AG10803 (cell line): ENCODE measurements at regions not wholly inside any gene's neighbourhood (a gene's known extent, or its start where the extent isn't known, plus 50 kb on each side); places are given as distances from the start of the nearest gene placed in this dataset.

Experiments used
- DNase-seq: peaks from one replicate; pipeline ENCODE4 v3.0.0; 2010; ENCODE audit warnings: low read depth
- H3K4me3 ChIP-seq: 2 replicates; pipeline ENCODE4 v1.5.1; 2011; ENCODE audit warnings: mild to moderate bottlenecking, low read length, control low read depth
- CTCF ChIP-seq: conservative IDR thresholded peaks from 2 replicates; pipeline ENCODE4 v1.5.1; 2011; ENCODE audit warnings: mild to moderate bottlenecking, low read length, control low read depth, inconsistent platforms

GRCh38 chr5:7955476-7955875 is 86.5 kb downstream of the MTRR start:
- H3K4me3 ChIP-seq: no peak overlapping the region
- DNase-seq: no peak
- TF ChIP-seq CTCF: no peak

DNA sequence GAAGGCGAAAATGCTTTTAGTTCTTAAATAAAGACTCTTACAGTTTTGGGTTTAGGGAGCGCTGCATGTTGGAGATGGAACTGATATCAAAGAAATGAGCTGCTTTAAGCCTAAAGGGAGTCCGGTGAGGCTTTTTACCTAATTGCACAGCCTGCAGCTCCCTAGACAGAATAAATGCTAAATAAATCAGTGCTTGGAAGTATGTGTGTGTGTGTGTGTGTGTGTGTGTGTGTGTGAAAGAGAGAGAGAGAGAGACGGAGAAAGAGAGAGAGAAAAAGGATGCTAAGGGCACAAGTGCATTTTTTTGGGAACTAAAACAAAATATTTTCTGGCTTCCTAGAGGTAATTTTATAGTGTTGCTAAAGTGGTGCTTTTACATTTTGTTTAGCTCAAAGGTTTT is 88.4 kb downstream of the MTRR start:
- no peak for DNase-seq
- TF ChIP-seq CTCF: no peak
- no peak overlapping the region for H3K4me3 ChIP-seq

DNA sequence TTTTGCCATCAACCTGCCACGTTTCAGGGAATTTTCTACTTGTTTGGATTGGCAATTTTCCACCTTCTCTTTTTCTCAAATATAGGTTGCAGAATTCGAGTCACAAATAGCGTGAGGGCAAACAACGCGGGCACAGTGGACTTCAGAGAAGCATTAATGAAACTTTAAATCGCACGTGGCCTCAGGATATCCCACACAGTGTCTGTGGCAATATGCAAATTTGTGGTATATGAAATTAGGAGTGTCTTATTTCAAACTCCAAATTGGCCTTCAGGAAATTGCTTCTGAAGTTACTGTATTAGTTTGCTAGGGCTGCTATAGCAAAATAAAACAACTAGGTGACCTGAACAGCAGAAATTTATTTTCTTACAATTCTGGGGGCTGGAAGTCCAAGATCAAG is 91.2 kb downstream of the MTRR start:
- DNase-seq: no peak
- TF ChIP-seq CTCF: no peak
- no peak overlapping the region for H3K4me3 ChIP-seq

- no peak for TF ChIP-seq CTCF
- DNase-seq: no peak
- no peak overlapping the region for H3K4me3 ChIP-seq
Observed at GRCh38 chr5:7961540-7961939, 92.6 kb downstream of the MTRR start.

GRCh38 chr5:7970816-7971215 is 101.9 kb downstream of the MTRR start:
- no peak overlapping the region for H3K4me3 ChIP-seq
- TF ChIP-seq CTCF: no peak
- DNase-seq: no peak

DNA sequence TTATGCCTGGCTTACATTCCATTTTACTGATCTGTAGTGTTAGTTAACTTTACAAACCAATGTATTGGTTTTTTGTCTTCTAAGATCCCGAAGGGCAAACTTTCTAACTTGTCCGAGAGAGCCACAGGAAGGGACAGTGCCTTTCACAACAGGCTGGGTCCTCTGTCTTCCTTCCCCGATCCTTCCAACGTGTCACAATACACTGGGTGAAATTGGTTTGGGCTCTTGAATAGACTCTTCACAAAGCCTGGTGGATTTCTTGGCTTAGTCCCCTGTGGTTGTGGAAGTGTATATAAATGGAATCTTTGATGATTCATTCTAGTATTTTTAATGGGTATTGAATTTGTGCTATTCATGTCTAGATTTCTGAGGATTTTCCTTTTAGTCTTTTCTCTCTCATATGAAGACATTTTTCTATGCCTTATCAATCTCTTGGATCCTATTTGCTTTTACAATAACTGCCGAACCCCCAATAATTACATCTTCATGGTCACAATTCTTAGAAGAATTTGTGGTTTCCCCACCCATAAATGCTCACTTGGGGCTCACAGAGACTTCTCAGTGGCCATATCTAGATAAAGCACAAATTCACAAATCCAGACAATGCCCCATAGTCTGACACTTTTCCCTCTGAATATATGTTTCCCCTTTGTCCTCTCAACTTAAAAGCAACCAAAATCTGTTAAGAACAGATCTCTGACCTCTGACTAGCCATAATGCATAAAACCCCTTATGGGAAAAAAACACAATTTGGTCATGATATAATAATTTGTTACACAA is 107.7 kb downstream of the MTRR start:
- TF ChIP-seq CTCF: no peak
- DNase-seq: no peak
- H3K4me3 ChIP-seq: no peak overlapping the region

- H3K4me3 ChIP-seq: no peak overlapping the region
- no peak for DNase-seq
- TF ChIP-seq CTCF: no peak
Observed at GRCh38 chr5:7978114-7978513, 109.2 kb downstream of the MTRR start.
